NCI-H2029 treated with DMSO at 0.1 percent for 48 hours (cell line): ENCODE measurements at regions not wholly inside any gene's neighbourhood (a gene's known extent, or its start where the extent isn't known, plus 50 kb on each side); places are given as distances from the start of the nearest gene placed in this dataset.
"Not testable (repeated sequence)": the region's sequence is repeated elsewhere in the genome, so short reads cannot be mapped to it uniquely, and the experiment has no call there.

Source experiments
- DNase-seq: peaks from one replicate; lab custom pipeline; 2025; lab: John Stamatoyannopoulos, UW

DNA sequence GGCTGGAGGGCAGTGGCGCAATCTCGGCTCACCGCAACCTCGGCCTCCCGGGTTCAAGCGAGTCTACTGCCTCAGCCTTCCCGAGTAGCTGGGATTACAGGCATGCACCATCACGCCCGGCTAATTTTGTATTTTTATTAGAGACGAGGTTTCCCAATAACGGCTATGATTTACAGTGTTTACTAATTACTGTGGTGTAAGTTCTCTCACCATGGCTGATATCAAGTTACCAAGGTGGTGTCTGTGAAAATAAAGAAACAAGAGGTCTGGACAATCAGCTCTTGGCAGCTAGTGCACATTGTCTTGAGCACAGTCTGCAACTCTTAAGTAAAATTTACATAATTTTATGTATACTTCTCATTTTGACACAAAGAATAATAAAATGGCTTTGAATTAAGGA, 385.5 kb upstream of the COX7C start:
- DNase-seq: no peak

DNA sequence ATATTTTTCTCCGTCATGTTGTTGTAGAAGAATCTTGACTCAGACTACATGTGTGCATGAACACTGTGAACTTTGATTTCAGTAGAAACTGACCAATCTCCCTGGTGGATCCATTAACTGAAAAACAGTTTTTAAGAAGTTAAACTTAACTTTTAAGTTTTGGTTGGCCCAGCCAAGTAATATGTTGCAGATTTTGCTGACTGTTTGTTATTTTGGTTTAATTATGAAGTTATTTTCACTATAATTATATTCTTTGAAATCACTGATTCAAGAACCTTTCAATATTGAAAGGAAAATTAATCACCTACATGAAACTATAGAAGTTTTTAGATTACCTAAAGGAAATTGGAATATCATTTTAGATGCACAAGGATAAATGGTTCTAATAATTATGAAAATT, 373.6 kb upstream of the COX7C start:
- DNase-seq: no peak

DNA sequence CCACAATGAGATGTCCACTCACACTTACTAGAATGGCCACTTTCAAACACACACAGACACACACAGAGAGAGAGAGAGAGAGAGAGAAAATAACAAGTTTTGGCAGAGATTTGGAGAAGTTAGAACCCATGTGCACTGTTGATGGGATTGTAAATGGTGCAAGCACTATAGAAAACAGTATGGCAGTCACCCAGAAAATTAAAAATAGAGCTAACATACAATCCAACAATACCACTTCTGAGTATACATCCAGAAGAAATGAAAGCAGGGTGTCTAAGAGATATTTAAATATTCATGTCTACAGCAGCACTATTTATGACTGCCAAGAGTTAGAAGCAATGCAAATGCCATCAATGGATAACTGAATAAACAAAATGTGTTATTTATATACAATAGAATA, 359.9 kb upstream of the COX7C start:
- DNase-seq: no peak

DNA sequence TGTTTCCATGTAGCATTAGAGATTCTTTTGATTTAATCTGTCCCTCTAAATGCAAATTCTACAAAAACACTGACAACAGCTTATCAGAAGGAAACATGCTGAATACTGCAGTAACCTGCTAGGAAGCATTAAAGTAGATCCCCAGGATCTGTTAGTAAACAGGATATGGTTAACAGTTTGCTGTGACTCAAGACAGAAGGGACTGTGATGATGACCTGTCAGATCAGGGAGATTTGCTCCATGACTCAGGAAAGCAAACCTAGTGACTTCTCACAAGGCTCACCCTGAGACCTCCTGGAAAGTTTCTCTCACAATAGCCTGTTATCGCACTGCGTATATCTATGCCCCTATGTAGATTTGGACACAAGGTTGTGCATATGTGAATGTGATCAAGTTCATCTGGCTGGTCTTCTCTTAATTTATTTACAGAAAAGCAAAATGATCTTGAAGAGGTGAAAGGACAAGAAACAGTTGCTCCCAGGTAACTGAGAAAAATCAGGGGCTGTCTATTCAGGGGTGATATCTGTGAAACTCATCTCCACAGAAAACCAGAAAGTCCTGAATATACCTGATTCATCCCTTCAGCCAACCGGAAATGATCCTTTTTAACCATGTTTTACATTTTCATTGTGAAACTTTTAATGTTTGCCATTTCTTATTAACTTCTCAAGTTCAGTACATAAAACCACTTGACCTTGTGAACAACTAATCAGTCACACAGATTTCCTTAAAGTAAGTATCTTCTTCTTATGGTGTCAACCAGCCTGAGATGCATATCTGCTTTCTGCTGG, 333.1 kb upstream of the COX7C start:
- DNase-seq: not testable (repeated sequence)

DNA sequence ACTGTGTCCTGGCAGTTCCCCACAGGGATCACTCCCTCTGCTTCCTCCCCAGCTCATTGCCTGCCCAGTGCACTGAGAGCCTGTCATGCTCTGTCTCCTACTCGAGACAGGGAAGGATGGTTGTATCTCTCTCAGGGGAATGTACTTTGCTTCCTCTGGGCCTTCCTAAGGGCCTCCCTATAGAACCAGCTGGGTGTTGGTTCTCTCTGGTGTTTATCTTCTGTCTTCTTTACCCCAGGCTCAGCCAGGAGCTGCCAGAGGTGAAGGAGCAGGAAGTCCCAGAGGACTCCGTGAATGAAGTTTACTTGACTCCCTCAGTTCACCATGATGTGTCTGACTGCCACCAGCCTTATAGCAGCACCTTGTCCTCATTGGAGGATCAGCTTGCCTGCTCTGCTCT, 330.3 kb upstream of the COX7C start:
- DNase-seq: not testable (repeated sequence)

DNA sequence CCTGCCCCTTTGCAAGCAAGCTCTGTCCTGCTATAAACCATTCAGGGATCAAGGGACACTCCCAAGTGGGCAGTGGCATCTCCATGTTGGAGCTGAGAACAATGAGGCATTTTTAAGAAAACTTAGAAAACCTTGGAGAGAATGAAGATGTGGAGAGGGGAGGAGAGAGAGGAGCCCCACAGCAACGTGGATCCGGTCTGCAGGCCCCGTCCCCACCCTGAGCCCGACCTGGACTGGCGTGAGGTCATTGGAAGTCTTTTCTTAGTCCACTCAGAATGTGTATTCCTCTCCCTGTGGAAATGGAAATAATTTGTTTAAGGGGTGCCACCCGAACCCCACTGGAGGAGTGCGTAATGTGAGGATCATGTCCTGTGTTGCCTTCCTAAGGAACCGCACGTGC, 328.0 kb upstream of the COX7C start:
- DNase-seq: not testable (repeated sequence)

DNA sequence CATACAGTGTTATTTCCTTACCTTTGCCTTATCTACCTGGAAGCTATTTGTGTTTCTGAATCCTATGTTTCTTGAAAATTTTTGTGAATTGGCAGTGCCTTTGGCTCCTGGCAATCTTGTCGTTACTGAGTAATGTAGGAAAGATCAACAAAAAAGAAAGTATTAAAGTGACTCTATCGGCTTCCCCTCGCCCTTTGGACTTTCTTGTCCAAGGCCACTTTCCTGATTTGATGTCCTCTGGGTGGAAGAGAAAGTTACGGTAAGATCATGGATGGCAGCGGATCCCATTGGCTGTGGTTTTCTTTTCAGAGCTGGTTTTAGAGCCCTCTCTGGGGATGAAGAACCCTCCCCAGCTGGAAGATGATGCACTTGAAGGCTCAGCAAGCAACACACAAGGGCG, 324.9 kb upstream of the COX7C start:
- not testable (repeated sequence) for DNase-seq

DNA sequence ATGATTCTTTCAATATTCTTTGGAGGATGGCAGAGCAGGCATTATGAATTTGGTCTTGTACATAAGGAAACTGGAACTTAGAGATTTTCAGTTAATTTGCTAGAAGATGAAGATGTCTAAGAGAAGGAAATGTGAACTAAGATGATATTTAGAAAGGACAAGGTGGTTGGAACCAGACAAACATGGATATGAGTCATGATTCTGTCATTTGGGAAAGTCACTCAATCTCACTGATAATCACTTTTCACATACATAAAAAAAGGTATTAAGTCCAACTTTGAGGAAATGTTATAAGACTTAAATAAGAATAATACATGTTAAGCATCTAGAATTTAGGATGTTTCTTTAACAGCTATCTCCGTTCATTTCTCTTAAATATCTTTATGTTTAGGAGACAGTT, 315.1 kb upstream of the COX7C start:
- not testable (repeated sequence) for DNase-seq

DNA sequence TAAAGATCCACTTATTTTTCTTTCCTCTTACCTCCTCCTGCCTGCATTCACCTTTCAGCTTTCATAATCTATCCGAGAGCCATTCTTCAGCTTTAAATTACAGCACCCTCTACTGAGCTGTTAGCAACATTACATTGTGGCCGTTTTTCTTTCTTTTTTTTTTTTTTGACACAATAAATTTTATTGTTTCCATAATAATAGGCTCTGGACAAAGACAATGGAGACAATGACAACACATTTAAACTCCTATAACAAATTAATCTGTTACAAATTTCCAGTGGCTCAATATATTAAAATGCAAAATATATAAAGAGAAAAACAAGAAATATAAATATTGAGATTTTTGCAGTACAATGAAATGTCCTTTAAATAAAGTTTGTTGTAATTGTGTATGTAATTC, 312.7 kb upstream of the COX7C start:
- not testable (repeated sequence) for DNase-seq

DNA sequence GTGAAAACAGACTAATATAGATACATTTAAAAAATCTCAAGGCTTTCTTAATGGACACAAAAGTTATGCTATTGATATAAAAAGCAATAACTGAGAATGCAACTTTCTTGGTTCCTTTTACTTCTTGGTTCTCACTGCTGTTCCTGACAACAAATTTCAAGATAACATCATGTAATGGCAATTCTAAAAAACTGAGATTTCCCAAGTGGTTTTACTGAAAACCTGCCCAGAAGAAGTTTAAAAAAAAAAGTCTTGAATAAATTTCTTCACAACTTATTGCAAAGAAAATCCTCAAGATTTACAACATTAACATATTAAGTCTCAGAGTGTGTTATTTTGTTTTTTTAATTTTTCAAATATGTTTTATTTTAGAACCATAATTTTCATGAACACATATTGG, 302.8 kb upstream of the COX7C start:
- DNase-seq: no peak

DNA sequence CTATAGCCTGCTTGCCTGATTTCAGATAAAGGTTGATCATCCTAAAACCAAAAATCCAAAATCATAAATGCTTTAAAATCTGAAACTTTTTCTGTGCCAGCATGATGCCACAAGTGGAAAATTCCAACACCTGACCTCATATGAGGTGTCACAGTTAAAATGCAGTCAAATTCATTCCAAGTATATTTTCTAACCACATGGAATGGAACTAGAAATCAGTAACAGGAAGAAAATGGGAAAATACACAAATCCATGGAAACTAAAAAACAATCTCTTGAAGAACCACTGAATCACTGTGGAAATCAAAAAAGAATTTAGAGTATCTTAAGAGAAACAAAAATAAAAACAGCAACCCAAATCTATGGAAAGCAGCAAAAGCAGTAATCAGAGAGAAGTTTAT, 297.5 kb upstream of the COX7C start:
- no peak for DNase-seq

DNA sequence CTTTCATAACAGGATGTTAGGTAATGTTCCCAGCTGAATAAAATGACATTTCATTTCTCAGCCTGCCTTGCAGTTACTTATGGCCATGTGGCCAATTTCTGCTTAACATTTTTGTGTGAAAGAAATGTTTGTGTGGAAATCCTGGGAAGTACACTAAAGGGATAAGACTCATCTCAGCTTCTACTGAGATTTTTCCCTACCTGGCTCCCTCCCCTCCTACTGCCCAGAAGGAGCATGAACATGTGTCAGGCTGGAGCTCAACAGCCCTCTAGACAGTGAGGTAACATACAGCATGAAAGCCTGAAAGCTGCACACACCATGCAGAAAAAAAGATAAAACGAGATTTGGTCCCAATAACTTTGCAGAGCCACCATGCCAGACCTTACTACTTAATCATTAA, 288.4 kb upstream of the COX7C start:
- DNase-seq: no peak

DNA sequence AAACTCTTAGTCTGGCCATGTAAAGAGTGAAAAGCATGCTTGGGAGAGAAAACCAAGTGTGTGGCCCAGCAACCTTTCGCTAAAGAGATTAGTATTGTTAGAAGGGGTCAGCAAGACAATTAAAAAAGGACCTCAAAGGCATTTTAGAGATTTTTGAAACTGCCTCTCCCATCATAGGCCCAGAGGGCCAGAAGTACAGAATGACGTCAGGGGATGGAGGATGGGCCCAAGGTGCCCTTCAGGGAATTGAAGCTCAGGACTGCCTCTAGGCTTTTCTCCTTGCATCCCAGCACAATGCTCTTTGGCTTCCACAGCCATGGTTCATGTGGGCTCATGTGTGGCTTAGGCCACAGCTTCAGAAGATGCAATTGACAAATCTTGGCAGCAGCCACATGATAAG, 287.0 kb upstream of the COX7C start:
- no peak for DNase-seq

DNA sequence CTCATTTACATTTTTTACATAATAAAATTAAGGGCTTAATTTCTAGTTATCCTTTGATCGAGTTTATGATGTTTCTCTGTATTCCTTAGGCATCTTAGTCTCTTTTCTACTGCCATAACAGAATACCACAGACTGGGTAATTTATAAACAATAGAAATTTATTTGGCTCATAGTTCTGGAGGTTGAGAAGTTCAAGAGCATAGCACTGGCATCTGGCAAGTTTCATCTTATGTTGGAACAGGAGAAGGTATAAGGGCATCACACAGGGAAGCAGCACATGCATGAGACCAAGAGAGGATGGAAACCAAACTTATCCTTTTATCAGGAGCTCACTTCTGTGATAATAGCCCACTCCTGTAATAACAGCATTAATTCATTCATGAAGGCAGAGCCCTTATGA, 284.9 kb upstream of the COX7C start:
- no peak for DNase-seq

DNA sequence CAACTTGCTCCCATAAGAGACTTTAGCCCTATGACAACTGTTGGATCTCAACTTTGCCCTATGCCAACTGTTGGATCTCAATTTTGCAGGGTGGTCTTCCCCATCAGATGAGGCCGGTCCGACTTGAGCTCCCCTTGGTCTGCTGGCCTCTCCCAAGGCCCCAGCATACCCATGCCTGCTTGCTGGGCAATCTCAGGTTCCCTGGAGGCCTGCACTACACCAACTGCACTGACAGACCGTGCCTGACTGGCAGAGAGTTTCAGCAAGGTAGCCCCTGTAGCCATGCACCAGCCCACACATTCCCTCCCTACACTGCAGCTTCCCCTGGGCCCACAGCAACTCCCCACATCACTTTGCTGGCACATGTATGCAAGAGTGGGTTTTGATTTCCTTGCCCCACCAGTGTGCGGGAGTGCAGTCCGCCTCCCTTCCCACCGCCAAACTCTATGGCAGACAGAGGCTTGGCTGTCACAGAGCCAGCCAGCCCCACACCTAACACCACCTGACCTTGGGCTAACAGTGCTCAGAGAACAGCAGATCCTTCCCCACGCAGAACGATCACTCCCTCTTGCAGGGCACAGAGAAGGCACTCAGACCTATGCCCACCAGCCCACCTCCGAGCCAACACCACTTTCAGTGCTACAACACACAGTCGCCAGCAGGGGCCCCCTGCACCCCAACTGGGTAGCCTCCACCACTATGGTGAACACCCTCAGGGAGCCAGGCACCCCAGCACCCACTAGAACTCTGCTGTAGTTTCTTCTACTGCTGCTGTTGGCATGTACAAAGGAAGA, 279.9 kb upstream of the COX7C start:
- no peak for DNase-seq

DNA sequence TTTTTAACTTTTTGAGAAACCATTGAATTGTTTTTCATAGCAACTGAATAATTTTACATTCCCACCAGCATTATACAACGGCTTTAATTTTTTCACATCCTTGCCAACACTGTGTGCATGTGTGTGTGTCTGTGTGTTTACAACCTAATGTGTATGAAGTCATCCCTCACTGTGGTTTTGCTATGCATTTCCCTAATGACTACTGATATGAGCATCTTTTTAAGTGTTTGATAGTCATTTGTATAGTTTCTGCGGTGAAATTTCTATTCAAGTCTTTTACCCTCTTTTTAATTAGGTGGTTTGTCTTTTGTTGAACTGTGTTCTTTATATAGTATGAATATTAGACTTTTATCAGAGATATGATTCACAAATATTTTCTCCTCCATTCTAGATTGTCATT, 263.1 kb upstream of the COX7C start:
- no peak for DNase-seq

DNA sequence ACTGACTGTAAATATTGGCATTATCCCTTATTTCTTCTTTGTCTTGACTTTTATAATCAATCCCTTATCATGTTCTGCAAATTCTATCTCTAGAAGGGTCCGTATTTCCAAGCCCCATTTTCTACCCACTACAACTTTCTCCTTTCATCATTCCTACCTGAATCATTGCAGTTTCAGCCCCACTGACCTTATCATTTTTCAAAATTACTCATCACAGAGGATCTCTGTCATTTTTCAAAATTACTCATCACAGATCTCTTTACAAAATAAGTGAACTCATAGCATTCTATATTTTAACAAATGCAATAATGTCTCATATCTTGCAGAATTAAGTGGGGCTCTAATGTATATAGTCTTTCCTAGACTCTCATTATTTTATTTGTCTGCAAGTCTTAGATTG, 256.9 kb upstream of the COX7C start:
- DNase-seq: no peak

DNA sequence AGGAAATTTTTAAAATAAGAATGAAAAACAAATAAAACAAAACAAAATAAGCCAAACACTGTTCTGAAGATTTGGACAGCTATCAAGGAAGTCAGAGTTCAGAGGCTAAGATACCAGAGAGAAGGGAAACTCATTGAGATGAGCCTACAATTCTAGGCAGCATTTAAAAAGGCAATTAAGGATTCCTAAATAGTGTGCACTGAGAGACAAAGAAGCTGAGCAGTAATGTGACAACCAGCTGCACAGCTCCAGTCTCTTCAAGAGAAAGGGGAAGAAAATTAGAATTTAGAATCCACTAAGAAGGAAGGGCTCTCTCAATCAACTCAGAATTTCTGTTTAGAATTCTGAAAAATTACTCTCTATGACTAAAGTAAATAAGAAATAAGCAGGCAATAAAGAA, 246.7 kb upstream of the COX7C start:
- DNase-seq: no peak

DNA sequence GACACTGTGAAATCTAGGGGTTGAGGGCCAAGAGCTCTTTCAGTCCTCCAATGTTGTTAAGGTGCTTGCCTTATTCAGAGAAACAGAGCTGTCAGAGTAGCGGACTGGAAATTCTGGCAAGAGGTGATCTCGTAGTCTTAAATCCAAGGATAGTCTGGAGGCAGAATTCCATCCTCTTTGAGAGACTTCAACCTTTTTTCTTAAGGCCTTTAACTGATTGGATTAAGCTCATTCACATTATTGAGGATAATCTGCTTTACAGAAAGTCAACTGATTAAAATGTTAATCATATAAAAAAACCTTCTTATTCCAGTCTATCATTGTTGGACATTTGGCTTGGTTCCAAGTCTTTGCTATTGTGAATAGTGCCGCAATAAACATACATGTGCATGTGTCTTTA, 243.1 kb upstream of the COX7C start:
- DNase-seq: no peak

DNA sequence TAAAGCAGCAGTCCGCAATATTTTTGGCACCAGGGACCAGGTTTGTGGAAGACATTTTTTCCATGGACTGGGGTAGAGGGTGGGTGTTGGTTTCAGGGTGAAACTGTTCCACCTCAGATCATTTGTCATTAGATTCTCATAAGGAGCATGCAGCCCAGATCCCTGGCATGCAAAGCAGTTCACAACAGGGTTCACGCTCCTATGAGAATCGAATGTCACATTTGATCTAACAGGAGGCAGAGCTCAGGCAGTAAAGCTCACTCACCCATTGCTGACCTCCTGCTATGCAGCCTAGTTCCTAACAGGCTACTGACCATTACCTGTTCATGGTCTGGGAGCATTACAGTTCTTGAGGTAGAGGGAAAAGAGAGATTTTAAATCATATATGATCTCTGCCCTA, 241.5 kb upstream of the COX7C start:
- DNase-seq: no peak

DNA sequence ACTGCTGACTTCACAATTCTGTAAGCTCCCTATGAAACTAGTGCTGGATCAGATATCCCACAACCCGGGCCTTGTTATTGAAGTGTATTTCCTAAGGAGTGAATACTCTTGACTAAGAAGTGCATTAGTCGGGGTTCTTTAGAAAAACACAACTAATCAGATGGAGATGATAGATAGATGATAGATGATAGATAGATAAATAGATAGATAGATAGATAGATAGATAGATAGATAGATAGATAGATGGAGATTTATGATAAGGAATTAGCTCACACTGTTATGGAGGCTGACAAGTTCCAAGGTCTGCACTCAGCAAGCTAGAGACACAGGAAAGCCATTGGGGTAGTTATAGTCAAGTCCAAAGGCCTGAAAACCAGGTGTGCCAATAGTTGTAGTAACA, 214.6 kb upstream of the COX7C start:
- no peak for DNase-seq

DNA sequence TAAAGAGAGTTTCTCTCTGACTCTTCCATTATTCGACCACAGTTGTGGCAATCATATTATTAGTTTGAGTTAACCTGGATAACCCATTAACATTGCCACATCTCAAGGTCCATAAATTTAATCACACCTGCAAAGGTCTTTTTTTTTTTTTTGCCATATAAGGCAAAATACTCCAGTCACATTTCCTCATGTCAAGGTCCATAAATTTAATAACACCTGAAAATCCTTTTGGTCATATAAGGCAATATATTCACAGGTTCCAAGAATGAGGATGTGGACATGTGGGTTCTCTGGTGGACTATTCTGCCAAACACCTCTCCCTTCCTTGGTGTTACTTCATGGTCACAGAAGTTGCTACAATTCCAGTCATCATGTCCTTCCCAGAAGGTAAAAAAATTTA, 213.5 kb upstream of the COX7C start:
- DNase-seq: no peak

DNA sequence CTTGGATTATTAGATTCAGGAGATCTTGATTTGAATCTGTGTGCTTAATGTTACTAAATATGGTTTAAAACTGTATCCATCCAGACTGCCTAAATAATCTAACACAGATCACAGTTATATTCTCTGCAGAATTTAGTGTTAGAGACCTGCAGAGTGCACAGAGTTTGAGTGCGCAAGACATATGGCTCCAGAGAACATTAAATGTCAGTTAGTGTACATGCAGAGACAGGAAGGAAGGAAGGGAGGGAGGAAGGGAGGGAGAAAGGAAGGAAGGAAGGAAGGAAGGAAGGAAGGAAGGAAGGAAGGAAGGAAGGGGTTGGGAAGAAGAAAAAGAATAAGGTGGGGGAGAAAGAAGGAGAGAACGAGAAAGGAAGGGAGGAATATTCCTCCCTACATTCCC, 210.0 kb upstream of the COX7C start:
- no peak for DNase-seq

DNA sequence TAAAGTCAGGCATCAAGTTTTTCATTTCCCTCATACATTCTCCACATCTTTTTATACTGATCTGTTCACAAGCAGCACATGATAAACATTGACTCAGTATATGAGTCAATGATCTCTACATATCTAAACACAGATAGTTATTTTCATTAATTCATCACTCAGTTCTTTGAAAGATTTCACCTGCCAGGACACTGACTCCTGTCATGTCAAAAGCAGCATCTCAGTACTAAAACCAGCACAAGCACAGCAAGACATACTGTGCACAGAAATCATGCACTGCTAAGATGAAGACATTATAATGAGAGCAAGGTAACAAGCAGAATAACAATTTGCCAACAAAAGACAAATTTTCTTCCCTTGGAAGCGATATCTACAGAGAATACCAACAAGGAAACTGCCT, 206.1 kb upstream of the COX7C start:
- DNase-seq: no peak
